Breast epithelium (tissue), 4 donors: ENCODE measurements at regions not wholly inside any gene's neighbourhood (a gene's known extent, or its start where the extent isn't known, plus 50 kb on each side); places are given as distances from the start of the nearest gene placed in this dataset.

Source experiments
- DNase-seq, 2 donors: peaks; one replicate each; pipeline ENCODE4 v3.0.0-alpha.2; 2019; ENCODE audit warnings: low spot score in 2 of 2
- H3K27ac ChIP-seq, 2 donors: fragments of 200-600 bp; sonication (generic) in 1 of 2; one replicate each; pipeline ENCODE4 v1.5.1; 2016 to 2019; ENCODE audit warnings: mild to moderate bottlenecking in 1 of 2
- H3K27me3 ChIP-seq, 2 donors: fragments of 200-600 bp; sonication (generic) in 1 of 2; one replicate each; pipeline versions ENCODE4 v1.5.1 to v1.6.0; 2017 to 2019; ENCODE audit warnings: control low read depth in 1 of 2, mild to moderate bottlenecking in 1 of 2
- H3K36me3 ChIP-seq: fragments of 200-600 bp; one replicate; pipeline ENCODE4 v1.5.1; 2019
- H3K4me1 ChIP-seq, 2 donors: fragments of 200-600 bp; sonication (generic); one replicate each; pipeline ENCODE4 v1.5.1; 2016 to 2019; ENCODE audit warnings: control low read depth in 1 of 2
- H3K4me3 ChIP-seq, 3 donors: fragments of 200-600 bp; sonication (generic); 1 replicate in 2 of 3; 2 replicates in 1 of 3; pipeline ENCODE4 v1.5.1; 2016 to 2019; ENCODE audit warnings: mild to moderate bottlenecking in 3 of 3, moderate library complexity in 2 of 3
- H3K9me3 ChIP-seq, 2 donors: fragments of 200-600 bp; sonication (generic) in 1 of 2; one replicate each; pipeline ENCODE4 v1.5.1; 2016 to 2019; ENCODE audit warnings: control low read depth in 1 of 2
- CTCF ChIP-seq, 3 donors: fragments of 450-650 bp; IDR thresholded peaks; one replicate each; pipeline ENCODE4 v1.5.1; 2016 to 2017; ENCODE audit warnings: antibody characterized with exemption in 3 of 3, mild to moderate bottlenecking in 3 of 3, moderate library complexity in 3 of 3
- POLR2A ChIP-seq: fragments of 450-650 bp; IDR thresholded peaks from one replicate; pipeline ENCODE4 v1.6.1; 2016; ENCODE audit warnings: antibody characterized with exemption, mild to moderate bottlenecking, moderate library complexity
- POLR2AphosphoS5 ChIP-seq, 3 donors: sonication (generic); formaldehyde crosslinking; IDR thresholded peaks; one replicate each; pipeline ENCODE4 v1.6.1; 2017; ENCODE audit warnings: antibody characterized with exemption in 3 of 3
- intact Hi-C: fragments of 100-400 bp; cut with DNase I; formaldehyde crosslinking; loops from one replicate; pipeline ENCODE4 v1.15.1; 2023; ENCODE audit warnings: low total_unique reads

DNA sequence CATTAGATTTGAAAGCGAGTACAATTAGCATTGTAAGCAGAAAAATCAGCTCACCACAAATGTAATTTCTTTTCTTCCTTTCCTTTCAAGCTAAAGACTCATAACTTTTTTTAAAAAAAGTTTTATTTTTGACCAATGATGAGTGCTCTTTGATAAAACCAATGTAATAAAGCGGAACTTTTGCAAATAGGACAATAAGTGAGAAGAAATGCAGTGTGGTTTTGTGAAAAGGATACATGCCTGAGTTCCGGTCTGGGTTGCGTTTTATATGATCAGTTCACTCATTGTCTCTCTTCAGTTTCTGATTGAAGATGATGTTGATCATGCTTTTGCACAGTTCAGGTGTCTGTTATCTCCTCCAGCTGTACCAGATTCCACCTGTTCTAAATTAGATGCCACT, 274.4 kb downstream of the KLF12 start:
- Histone ChIP-seq H3K9me3 (no peaks in the 10 kb centered on the region), H3K27ac (no peak overlapping the region), H3K27me3 (no peaks in the 10 kb centered on the region), H3K36me3 (no peaks in the 10 kb centered on the region), H3K4me1 (no peaks in the 10 kb centered on the region), H3K4me3 (no peak overlapping the region)
- intact Hi-C loops, result no loop called here
- TF ChIP-seq POLR2A, result no peak
- no peak for TF ChIP-seq POLR2AphosphoS5 (IDR thresholded peaks at IDR 0.05)
- no peak for TF ChIP-seq CTCF (IDR thresholded peaks at IDR 0.05)
- no peak for DNase-seq

- Histone ChIP-seq H3K9me3 (no peaks in the 10 kb centered on the region), H3K27me3 (no peaks in the 10 kb centered on the region), H3K27ac (no peak overlapping the region), H3K36me3 (no peaks in the 10 kb centered on the region), H3K4me3 (no peak overlapping the region), H3K4me1 (no peaks in the 10 kb centered on the region)
- no peak for DNase-seq
- TF ChIP-seq CTCF (IDR thresholded peaks at IDR 0.05) (no peak), POLR2A (no peak), POLR2AphosphoS5 (IDR thresholded peaks at IDR 0.05) (no peak)
- intact Hi-C loops, result no loop called here
These were observed 277.1 kb downstream of the KLF12 start for GRCh38 chr13:73857106-73857505.

- intact Hi-C loops, result no loop called here
- Histone ChIP-seq H3K27ac (no peak overlapping the region), H3K9me3 (no peaks in the 10 kb centered on the region), H3K27me3 (no peaks in the 10 kb centered on the region), H3K4me3 (no peak overlapping the region), H3K4me1 (no peaks in the 10 kb centered on the region), H3K36me3 (no peaks in the 10 kb centered on the region)
- DNase-seq, result no peak
- TF ChIP-seq POLR2A, result no peak
- no peak for TF ChIP-seq POLR2AphosphoS5 (IDR thresholded peaks at IDR 0.05)
- TF ChIP-seq CTCF (IDR thresholded peaks at IDR 0.05), result no peak
These were observed 283.1 kb downstream of the KLF12 start for GRCh38 chr13:73851104-73851503.

GRCh38 chr13:73850104-73850873, 283.9 kb downstream of the KLF12 start:
- Histone ChIP-seq H3K4me3 (no peak overlapping the region), H3K9me3 (no peaks in the 10 kb centered on the region), H3K36me3 (no peaks in the 10 kb centered on the region), H3K4me1 (no peaks in the 10 kb centered on the region), H3K27ac (no peak overlapping the region), H3K27me3 (no peaks in the 10 kb centered on the region)
- intact Hi-C loops, result no loop called here
- DNase-seq, result no peak
- TF ChIP-seq POLR2AphosphoS5 (IDR thresholded peaks at IDR 0.05) (no peak), CTCF (IDR thresholded peaks at IDR 0.05) (no peak), POLR2A (no peak)

DNA sequence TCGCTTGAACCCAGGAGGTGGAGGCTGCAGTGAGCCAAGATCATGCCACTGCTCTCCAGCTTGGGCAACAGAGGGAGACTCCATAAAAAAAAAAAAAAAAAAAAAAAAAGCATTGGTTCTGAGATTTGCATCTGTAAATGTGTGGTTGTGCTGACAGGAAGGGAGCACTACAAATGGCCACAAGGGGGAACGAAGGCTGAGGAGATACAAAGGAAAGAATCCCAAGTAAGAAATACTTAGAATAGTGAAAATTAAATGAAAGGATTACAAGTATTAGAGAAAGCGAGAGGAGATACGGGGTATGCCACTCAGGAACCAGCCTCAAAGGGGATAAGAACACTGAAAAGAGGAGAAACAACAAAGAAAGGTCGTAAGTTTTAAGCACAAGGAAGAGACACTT, 284.9 kb downstream of the KLF12 start:
- H3K9me3 ChIP-seq, result no peaks in the 10 kb centered on the region
- no peak for DNase-seq
- TF ChIP-seq POLR2A, result no peak
- no peak for TF ChIP-seq POLR2AphosphoS5 (IDR thresholded peaks at IDR 0.05)
- peak in 1 of 3 donors; percentile 14 for TF ChIP-seq CTCF (IDR thresholded peaks at IDR 0.05)
- intact Hi-C loops, result no loop called here
- H3K27ac ChIP-seq, result no peak overlapping the region
- H3K4me1 ChIP-seq, result no peaks in the 10 kb centered on the region
- no peaks in the 10 kb centered on the region for H3K27me3 ChIP-seq
- no peaks in the 10 kb centered on the region for H3K36me3 ChIP-seq
- no peak overlapping the region for H3K4me3 ChIP-seq
